Stimulated activated CD8-positive, alpha-beta memory T cell treated with anti-CD3 and anti-CD28 coated beads, Interleukin-7, amount 100 ng/mL, for 24 hours (primary cell): ENCODE measurements at regions not wholly inside any gene's neighbourhood (a gene's known extent, or its start where the extent isn't known, plus 50 kb on each side); places are given as distances from the start of the nearest gene placed in this dataset.

Experiments
- DNase-seq: peaks from one replicate; pipeline ENCODE4 v3.0.0-alpha.2; 2020; ENCODE audit warnings: low read depth

- no peak for DNase-seq
Observed at GRCh38 chr10:42973411-42973810, 103.5 kb upstream of the RET start.

GRCh38 chr10:42973870-42974692 is 102.8 kb upstream of the RET start:
- no peak for DNase-seq

- no peak for DNase-seq
Observed at GRCh38 chr10:42974693-42975002, 102.2 kb upstream of the RET start.

- DNase-seq: no peak
Observed at GRCh38 chr10:42975005-42975493, 101.8 kb upstream of the RET start.

- DNase-seq: no peak
Observed at GRCh38 chr10:42975558-42976340, 101.1 kb upstream of the RET start.

GRCh38 chr10:42976351-42977031 is 100.4 kb upstream of the RET start:
- no peak for DNase-seq

GRCh38 chr10:42977032-42977416 is 99.8 kb upstream of the RET start:
- no peak for DNase-seq

- DNase-seq: no peak
Observed at GRCh38 chr10:42979181-42979580, 97.7 kb upstream of the RET start.

- DNase-seq: no peak
Observed at GRCh38 chr10:42979721-42980467, 97.0 kb upstream of the RET start.

GRCh38 chr10:42980553-42981357 is 96.1 kb upstream of the RET start:
- no peak for DNase-seq

- no peak for DNase-seq
Observed at GRCh38 chr10:42981358-42982236, 95.3 kb upstream of the RET start.

GRCh38 chr10:42982891-42983506 is 93.9 kb upstream of the RET start:
- no peak for DNase-seq

- no peak for DNase-seq
Observed at GRCh38 chr10:42983591-42983990, 93.3 kb upstream of the RET start.

GRCh38 chr10:42984035-42984610 is 92.7 kb upstream of the RET start:
- DNase-seq: no peak

- DNase-seq: no peak
Observed at GRCh38 chr10:42984761-42985325, 92.0 kb upstream of the RET start.

GRCh38 chr10:42985436-42986316 is 91.2 kb upstream of the RET start:
- DNase-seq: no peak

- no peak for DNase-seq
Observed at GRCh38 chr10:42986633-42987032, 90.2 kb upstream of the RET start.

GRCh38 chr10:42987121-42987541 is 89.7 kb upstream of the RET start:
- no peak for DNase-seq
